AG04450 (cell line): ENCODE measurements at regions not wholly inside any gene's neighbourhood (a gene's known extent, or its start where the extent isn't known, plus 50 kb on each side); places are given as distances from the start of the nearest gene placed in this dataset.
"Not testable (repeated sequence)": the region's sequence is repeated elsewhere in the genome, so short reads cannot be mapped to it uniquely, and the experiment has no call there.

Source experiments
- CTCF ChIA-PET: fragments of 300-600, 350-600 bp; formaldehyde crosslinking; extraction: SDS; loops from one replicate; lab custom pipeline; 2022; ENCODE audit warnings: antibody characterized with exemption, inconsistent platforms; lab: Charles Lee
- POLR2A ChIA-PET: fragments of 350-600 bp; formaldehyde crosslinking; extraction: SDS; loops from one replicate; lab custom pipeline; 2021; ENCODE audit warnings: antibody characterized with exemption, inconsistent platforms; lab: Yijun Ruan, JAX
- DNase-seq: peaks from one replicate; pipeline ENCODE4 v3.0.0-alpha.2; 2011; ENCODE audit warnings: low read depth, low spot score
- H3K27ac ChIP-seq: one replicate; pipeline ENCODE4 v1.5.1; 2012; ENCODE audit warnings: low read depth, low read length, control low read depth
- H3K27me3 ChIP-seq: one replicate; pipeline ENCODE4 v1.6.0; 2012; ENCODE audit warnings: low read length; ENCODE audit not compliant: control insufficient read depth, insufficient read depth
- H3K4me3 ChIP-seq: 2 replicates; pipeline ENCODE4 v1.5.1; 2011; ENCODE audit warnings: mild to moderate bottlenecking, low read depth, low read length, control low read depth
- H3K9me3 ChIP-seq: 2 replicates; pipeline ENCODE4 v1.5.1; 2012; ENCODE audit warnings: low read length; ENCODE audit not compliant: control insufficient read depth, insufficient read depth
- TF ChIP-seq, protein P1 (sequence below): IDR thresholded peaks from 2 replicates; pipeline ENCODE4 v1.5.1; 2011; ENCODE audit warnings: low read depth, low read length, control low read depth, inconsistent platforms

GRCh38 chr4:164136180-164136616 lies 617.7 kb upstream of the SMIM31 start:
- Histone ChIP-seq H3K9me3 (0 out of 2 replicates have a peak, but pooled peaks cover 5% of the 10 kb centered on the region), H3K27me3 (no peaks in the 10 kb centered on the region), H3K4me3 (no peak overlapping the region), H3K27ac (no peak overlapping the region)
- POLR2A ChIA-PET, result no interaction called here
- no peak for DNase-seq
- CTCF ChIA-PET, result no interaction called here
- TF ChIP-seq, protein P1, sequence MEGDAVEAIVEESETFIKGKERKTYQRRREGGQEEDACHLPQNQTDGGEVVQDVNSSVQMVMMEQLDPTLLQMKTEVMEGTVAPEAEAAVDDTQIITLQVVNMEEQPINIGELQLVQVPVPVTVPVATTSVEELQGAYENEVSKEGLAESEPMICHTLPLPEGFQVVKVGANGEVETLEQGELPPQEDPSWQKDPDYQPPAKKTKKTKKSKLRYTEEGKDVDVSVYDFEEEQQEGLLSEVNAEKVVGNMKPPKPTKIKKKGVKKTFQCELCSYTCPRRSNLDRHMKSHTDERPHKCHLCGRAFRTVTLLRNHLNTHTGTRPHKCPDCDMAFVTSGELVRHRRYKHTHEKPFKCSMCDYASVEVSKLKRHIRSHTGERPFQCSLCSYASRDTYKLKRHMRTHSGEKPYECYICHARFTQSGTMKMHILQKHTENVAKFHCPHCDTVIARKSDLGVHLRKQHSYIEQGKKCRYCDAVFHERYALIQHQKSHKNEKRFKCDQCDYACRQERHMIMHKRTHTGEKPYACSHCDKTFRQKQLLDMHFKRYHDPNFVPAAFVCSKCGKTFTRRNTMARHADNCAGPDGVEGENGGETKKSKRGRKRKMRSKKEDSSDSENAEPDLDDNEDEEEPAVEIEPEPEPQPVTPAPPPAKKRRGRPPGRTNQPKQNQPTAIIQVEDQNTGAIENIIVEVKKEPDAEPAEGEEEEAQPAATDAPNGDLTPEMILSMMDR, result no peak

DNA sequence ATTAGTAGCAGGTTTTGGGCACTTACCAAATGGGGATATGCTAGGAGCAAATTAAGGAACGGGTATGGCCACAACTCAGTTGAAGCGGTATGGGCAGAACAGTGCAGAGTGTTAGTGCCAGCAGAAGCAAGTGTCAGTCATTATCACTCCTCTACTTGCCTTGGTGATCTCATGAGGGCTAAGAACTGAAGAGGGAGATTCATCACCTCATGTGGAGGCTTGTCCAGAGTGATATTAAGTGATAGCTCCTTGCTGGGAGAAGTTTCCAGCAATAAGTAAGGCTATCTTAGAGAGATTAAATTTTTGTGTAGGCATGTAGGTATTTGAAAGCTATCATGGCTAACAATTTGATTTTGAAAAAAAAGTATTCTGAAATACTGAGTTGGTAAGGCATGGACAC lies 615.4 kb upstream of the SMIM31 start:
- Histone ChIP-seq H3K4me3 (no peak overlapping the region), H3K9me3 (peaks cover 10% of the 10 kb centered on the region), H3K27ac (no peak overlapping the region), H3K27me3 (no peaks in the 10 kb centered on the region)
- CTCF ChIA-PET, result no interaction called here
- TF ChIP-seq, protein P1, result no peak
- POLR2A ChIA-PET, result no interaction called here
- DNase-seq, result no peak

GRCh38 chr4:164139291-164139690 lies 614.6 kb upstream of the SMIM31 start:
- Histone ChIP-seq H3K27ac (no peak overlapping the region), H3K4me3 (no peak overlapping the region), H3K27me3 (no peaks in the 10 kb centered on the region), H3K9me3 (peaks cover 10% of the 10 kb centered on the region)
- ChIA-PET POLR2A (no interaction called here), CTCF (no interaction called here)
- TF ChIP-seq, protein P1, result no peak
- no peak for DNase-seq

GRCh38 chr4:164141755-164142375 lies 612.1 kb upstream of the SMIM31 start:
- H3K27ac ChIP-seq, H3K9me3 ChIP-seq, DNase-seq, CTCF ChIA-PET, H3K27me3 ChIP-seq, H3K4me3 ChIP-seq, POLR2A ChIA-PET: not testable (repeated sequence)

- Histone ChIP-seq H3K4me3 (no peak overlapping the region), H3K27me3 (no peaks in the 10 kb centered on the region), H3K9me3 (peaks cover 8% of the 10 kb centered on the region; the same call in 1 of the 2 replicates), H3K27ac (no peak overlapping the region)
- DNase-seq, result no peak
- TF ChIP-seq, protein P1, result no peak
- POLR2A ChIA-PET, result no interaction called here
- CTCF ChIA-PET, result no interaction called here
Observed at GRCh38 chr4:164154416-164154815, 599.5 kb upstream of the SMIM31 start.
